HG03378 (cell line): ENCODE measurements at regions not wholly inside any gene's neighbourhood (a gene's known extent, or its start where the extent isn't known, plus 50 kb on each side); places are given as distances from the start of the nearest gene placed in this dataset.
"Not testable (repeated sequence)": the region's sequence is repeated elsewhere in the genome, so short reads cannot be mapped to it uniquely, and the experiment has no call there.

Experiments
- ATAC-seq: cut with Tn5 transposase; IDR thresholded peaks from one replicate; pipeline ENCODE4 v1.9.1; 2021; ENCODE audit warnings: mild to moderate bottlenecking, moderate library complexity; ENCODE audit not compliant: unreplicated experiment

- no peak for ATAC-seq
Observed at GRCh38 chr6:27096834-27097511, 150.5 kb upstream of the PRSS16 start.

- ATAC-seq, result no peak
Observed at GRCh38 chr6:27098956-27099355, 148.5 kb upstream of the PRSS16 start.

DNA sequence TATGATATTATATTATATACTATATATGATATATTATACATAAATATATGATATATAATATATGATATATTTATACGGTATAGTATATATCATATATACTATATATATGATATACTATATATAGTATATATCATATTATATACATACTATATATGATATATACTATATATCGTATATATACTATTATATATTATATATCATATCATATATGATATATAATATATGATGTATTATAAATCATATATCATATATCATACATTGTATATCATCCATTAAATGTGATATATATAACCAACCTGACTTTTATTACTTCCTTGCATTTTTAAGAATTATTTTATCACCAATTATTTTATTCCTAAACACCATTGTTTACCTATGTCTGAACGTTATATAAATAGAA is 146.6 kb upstream of the PRSS16 start:
- ATAC-seq, result no peak

- ATAC-seq, result no peak
Observed at GRCh38 chr6:27101824-27102223, 145.7 kb upstream of the PRSS16 start.

- ATAC-seq, result no peak
Observed at GRCh38 chr6:27106382-27106781, 141.1 kb upstream of the PRSS16 start.

DNA sequence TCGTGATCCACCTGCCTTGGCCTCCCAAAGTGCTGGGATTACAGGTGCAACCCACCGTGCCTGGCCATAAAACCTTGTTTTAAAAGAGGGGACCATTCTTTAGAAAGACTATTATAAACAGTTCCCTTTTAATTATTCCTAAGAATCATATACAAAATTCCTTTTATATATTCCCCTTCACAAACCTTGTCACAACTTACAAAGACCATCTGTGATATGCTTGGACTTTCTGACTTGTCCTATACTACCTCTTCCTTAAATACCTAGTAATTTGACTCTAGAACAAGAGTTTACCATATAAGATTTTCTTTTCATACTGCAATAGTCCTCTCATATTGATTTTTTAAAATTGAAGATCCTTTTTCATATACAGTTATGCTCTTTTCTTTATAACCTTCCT is 135.8 kb upstream of the PRSS16 start:
- ATAC-seq, result no peak

GRCh38 chr6:27112974-27113373 is 134.5 kb upstream of the PRSS16 start:
- no peak for ATAC-seq

DNA sequence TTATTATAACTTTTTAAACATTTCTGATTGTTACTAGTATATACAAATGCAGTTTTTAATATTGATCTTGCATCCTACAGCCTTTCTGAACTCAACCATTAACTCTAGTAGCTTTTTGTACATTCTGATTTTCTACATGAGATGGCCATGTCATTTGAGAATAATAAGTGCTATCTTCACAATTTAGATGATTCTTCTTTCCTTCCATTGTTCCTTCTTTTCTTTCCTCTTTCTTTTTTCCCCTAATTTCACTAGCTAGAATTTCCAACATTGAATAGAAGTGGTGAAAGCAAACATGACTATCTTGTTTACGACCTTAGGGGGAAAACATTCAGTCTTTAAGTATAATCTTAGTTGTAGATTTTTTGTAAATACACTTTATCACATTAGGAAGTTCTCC is 128.2 kb upstream of the PRSS16 start:
- ATAC-seq, result no peak

DNA sequence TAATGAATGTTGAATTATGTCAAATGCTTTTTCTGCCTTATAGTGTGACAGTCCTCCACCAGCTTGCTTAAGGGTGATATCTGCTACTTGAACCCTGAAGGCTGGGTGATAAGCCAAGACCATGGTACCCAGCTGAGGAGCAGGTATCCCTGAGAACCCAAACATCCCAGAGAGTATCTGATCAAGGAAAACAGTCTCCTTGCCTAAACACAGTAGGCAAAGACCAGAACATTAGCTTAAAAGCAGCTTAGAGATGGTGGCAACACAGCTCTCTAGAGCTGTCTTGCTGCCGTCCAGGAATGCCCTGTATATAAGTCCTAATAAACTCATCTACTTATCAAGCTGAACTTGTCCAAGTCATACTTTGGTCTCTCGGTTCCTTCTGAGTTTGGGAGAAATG is 127.7 kb upstream of the PRSS16 start:
- no peak for ATAC-seq

DNA sequence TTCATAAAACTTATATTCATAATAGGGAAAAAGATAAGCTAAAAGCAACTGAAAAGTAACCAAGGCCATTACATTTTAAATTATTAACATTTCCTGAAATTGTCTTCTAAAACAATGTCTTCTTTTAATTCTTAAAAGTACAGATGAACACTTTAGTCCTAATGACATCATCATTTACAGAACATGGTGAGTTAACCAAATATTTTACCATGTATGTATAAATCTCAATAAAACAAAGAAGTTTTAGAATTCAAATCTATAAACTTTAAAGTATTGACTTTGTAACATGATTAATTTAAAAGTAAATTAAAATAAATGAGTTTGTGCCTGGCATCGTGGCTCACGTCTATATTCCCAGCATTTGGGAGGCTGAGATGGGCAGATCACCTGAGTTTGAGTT is 125.9 kb upstream of the PRSS16 start:
- no peak for ATAC-seq

DNA sequence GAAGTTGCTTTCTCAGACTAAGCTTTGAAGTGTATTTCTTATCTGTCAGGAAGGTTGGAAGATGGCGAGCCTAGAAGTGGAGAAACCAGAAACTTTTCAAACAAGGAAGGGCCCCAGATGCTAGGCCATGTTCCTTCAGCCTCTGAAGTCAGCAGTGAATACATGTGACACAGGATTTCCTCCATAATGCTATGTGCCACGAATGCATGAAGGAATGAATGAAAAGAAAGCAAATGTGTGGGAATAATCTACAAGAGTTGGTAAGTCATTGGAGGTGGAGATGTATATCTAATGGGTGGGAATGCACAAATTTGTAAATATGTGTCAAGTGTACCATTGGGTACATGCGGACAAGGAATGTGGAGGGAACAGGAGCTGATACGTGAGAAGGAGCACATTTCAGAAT is 123.2 kb upstream of the PRSS16 start:
- no peak for ATAC-seq

- no peak for ATAC-seq
Observed at GRCh38 chr6:27126046-27126814, 121.3 kb upstream of the PRSS16 start.

GRCh38 chr6:27126815-27127537 is 120.5 kb upstream of the PRSS16 start:
- peak; percentile 55 for ATAC-seq

DNA sequence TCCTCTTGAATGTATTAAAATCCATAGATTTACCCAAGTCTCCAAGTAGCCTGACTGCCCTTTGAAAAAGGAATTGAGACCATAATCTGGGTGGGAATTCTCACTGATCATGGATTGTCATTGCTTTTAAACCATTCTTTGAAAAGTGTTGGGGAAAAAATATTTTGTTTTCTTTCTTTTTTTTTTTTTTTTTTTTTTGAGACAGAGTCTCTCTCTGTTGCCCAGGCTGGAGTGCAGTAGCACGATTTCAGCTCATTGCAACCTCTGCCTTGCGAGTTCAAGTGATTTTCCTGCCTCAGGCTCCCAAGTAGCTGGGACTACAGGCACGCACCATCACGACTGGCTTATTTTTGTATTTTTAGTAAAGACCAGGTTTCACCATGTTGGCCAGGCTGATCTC is 119.6 kb upstream of the PRSS16 start:
- ATAC-seq, result not testable (repeated sequence)

DNA sequence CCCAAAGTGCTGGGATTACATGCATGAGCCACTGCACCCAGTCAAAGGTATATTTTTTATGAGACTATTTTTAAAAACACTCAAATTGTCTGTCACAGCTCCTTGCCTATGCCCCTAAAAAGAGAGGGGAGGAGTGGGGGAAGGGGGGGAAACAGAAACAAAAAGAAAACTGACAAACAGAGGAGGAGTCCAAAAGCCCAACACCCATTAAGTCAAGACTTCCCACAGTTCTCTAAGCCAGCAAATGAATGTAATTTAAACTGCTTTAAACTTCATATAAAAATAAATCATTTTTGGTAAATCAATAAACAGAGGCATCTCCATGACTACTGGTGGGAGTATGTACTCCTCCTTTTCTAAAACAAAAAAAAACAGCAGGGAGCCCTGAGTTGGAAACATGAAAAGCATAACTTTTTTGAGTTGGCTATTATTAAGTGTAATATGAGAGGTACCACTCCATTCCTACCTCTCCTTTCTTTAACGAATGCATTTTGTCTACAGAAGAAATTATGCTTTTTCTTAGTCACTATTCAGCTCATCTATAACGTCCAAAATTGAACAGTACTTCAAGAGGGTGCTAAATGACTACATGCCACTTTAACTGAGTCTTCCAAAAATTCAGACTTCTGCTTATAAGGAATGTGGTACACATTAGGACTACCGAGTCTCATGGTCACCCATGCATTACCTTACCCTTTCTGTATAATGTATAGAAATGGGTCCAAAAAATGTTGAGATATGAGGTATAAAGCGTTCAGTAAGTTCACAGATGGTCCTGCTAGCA is 119.0 kb upstream of the PRSS16 start:
- ATAC-seq, result no peak

- ATAC-seq, result no peak
Observed at GRCh38 chr6:27129095-27129815, 118.2 kb upstream of the PRSS16 start.

DNA sequence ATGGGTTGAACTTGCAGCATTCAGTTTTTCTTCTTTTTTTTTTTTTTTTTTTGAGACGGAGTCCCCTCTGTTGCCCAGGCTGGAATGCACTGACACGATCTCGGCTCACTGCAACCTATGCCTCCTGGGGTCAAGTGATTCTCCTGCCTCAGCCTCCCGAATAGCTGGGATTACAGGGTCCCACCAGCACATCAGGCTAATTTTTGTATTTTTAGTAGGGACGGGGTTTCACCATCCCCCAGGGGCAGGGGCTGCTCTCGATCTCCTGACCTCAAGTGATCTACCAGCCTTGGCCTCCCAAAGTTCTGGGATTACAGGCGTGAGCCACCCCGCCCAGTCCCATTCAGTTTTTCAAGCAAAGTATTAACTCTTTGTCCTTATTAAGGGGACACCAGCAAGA is 117.6 kb upstream of the PRSS16 start:
- no peak for ATAC-seq

- ATAC-seq, result no peak
Observed at GRCh38 chr6:27130668-27131428, 116.7 kb upstream of the PRSS16 start.

GRCh38 chr6:27132282-27132531 is 115.3 kb upstream of the PRSS16 start:
- ATAC-seq, result not testable (repeated sequence)
